Fibroblast of lung (primary cell): ENCODE measurements at regions not wholly inside any gene's neighbourhood (a gene's known extent, or its start where the extent isn't known, plus 50 kb on each side); places are given as distances from the start of the nearest gene placed in this dataset.
"Not testable (repeated sequence)": the region's sequence is repeated elsewhere in the genome, so short reads cannot be mapped to it uniquely, and the experiment has no call there.

Source experiments
- DNase-seq, 2 donors: peaks; one replicate each; pipeline versions ENCODE4 v3.0.0 to v3.0.0-alpha.2; 2010; ENCODE audit warnings: low read depth in 2 of 2
- H2AFZ ChIP-seq: 2 replicates; pipeline ENCODE4 v1.5.1; 2012; ENCODE audit warnings: low read length, control low read depth, inconsistent platforms
- H3K27ac ChIP-seq: 2 replicates; pipeline ENCODE4 v1.5.1; 2011; ENCODE audit warnings: low read length, control low read depth; ENCODE audit not compliant: insufficient read depth
- H3K27me3 ChIP-seq: 2 replicates; pipeline ENCODE4 v1.5.1; 2011; ENCODE audit warnings: mild to moderate bottlenecking, low read length; ENCODE audit not compliant: control insufficient read depth, insufficient read depth
- H3K36me3 ChIP-seq: 2 replicates; pipeline ENCODE4 v1.5.1; 2011; ENCODE audit warnings: low read length; ENCODE audit not compliant: control insufficient read depth, insufficient read depth
- H3K4me1 ChIP-seq: 2 replicates; pipeline ENCODE4 v1.5.1; 2011; ENCODE audit warnings: low read length; ENCODE audit not compliant: control insufficient read depth, insufficient read depth; ENCODE audit errors: extremely low read depth
- H3K4me2 ChIP-seq: 2 replicates; pipeline ENCODE4 v1.5.1; 2011; ENCODE audit warnings: low read length, control low read depth; ENCODE audit not compliant: insufficient read depth; ENCODE audit errors: extremely low read depth
- H3K4me3 ChIP-seq, 4 experiments: fragments of 200-600 bp in 1 of 4; sonication (generic) in 1 of 4; replicated peaks in 1 of 4; 2 replicates each; pipeline ENCODE4 v1.5.1; 2011 to 2016; ENCODE audit warnings: low read length in 4 of 4, low read depth in 3 of 4, mild to moderate bottlenecking in 3 of 4, control low read depth in 2 of 4, inconsistent platforms in 1 of 4, mixed read lengths in 1 of 4; ENCODE audit not compliant: insufficient read depth in 1 of 4; ENCODE audit errors: control extremely low read depth in 1 of 4
- H3K79me2 ChIP-seq: 2 replicates; pipeline ENCODE4 v1.5.1; 2012; ENCODE audit warnings: mild to moderate bottlenecking, low read length, inconsistent platforms; ENCODE audit not compliant: control insufficient read depth, insufficient read depth
- H3K9ac ChIP-seq: 2 replicates; pipeline ENCODE4 v1.5.1; 2011; ENCODE audit warnings: mild to moderate bottlenecking, low read length, control low read depth; ENCODE audit not compliant: insufficient read depth
- H3K9me3 ChIP-seq: 2 replicates; pipeline ENCODE4 v1.5.1; 2012; ENCODE audit warnings: low read depth, low read length; ENCODE audit not compliant: control insufficient read depth, insufficient read depth
- H4K20me1 ChIP-seq: 2 replicates; pipeline ENCODE4 v1.5.1; 2011; ENCODE audit warnings: low read length; ENCODE audit not compliant: control insufficient read depth, insufficient read depth; ENCODE audit errors: extremely low read depth
- CTCF ChIP-seq, 2 donors: IDR thresholded peaks in 1 of 2; conservative IDR thresholded peaks in 1 of 2; 1 replicate in 1 of 2; 2 replicates in 1 of 2; pipeline ENCODE4 v1.5.1; 2011 to 2012; ENCODE audit warnings: low read length in 2 of 2, control low read depth in 1 of 2, inconsistent platforms in 1 of 2, low read depth in 1 of 2, mild to moderate bottlenecking in 1 of 2
- EZH2 ChIP-seq: IDR thresholded peaks from 2 replicates; pipeline ENCODE4 v1.5.1; 2012; ENCODE audit warnings: low read length, control low read depth, mild to moderate bottlenecking; ENCODE audit errors: missing control alignments

DNA sequence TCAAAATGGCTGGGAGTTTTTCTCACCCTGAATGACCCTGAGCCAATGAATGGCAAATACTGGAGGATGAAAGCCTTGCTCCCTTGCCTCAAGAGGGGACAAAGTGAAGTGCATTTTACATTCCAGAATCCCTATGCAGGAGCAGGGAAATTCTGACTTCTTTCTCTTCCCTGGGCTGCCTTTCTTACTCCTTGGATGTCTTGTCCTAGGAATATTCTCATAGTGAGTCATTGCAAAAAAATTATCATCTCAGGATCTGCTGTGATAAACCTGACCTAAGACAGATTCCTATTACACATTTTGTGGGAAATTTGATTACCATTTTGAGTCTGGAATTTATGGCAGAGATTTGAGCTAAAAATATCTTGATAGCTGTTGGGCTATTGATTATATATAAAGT, 199.9 kb downstream of the TMA16 start:
- H3K4me2 ChIP-seq = peak overlapping the region; percentile 39
- H3K27ac ChIP-seq = peak overlapping the region; percentile 55

DNA sequence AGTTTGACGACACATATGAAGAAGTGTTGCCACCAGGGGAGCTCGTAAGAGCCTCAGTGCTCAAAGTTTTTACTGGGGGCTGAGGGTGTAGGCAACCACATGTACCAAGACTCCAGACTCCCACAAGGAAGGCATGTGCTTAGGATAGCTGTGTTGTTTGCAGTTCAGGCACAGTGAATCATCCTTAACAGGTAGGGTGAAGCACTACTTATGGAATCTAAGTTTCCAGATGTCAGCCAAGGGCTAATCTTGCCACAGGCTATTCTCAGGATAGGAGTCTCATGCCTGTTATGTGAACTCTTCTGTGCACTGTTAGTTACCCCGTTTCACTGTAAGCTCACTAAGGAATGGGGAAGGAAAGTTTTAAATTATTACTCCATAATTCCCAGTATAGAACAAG, 202.6 kb downstream of the TMA16 start:
- Histone ChIP-seq H4K20me1 (no peaks in the 10 kb centered on the region), H2AFZ (no peak overlapping the region), H3K4me2 (no peak overlapping the region), H3K27ac (no peak overlapping the region), H3K4me3 (no peak overlapping the region), H3K36me3 (no peaks in the 10 kb centered on the region), H3K27me3 (no peaks in the 10 kb centered on the region), H3K79me2 (no peaks in the 10 kb centered on the region), H3K9me3 (no peaks in the 10 kb centered on the region), H3K9ac (no peak overlapping the region), H3K4me1 (peaks cover 22% of the 10 kb centered on the region)
- peak in 1 of 2 donors; percentile 87 for DNase-seq
- TF ChIP-seq CTCF (conservative IDR thresholded peaks at IDR 0.05 in 1 of 2, IDR thresholded peaks at IDR 0.05 in 1 of 2; ENCODE audit: low read depth in 1 of 2, low read length in 2 of 2) = no peak
- no peak for TF ChIP-seq EZH2

More for the DNA sequence above, 199.9 kb downstream of the TMA16 start:
- TF ChIP-seq EZH2 = no peak
- TF ChIP-seq CTCF (conservative IDR thresholded peaks at IDR 0.05 in 1 of 2, IDR thresholded peaks at IDR 0.05 in 1 of 2; ENCODE audit: low read depth in 1 of 2, low read length in 2 of 2) = peak in 1 of 2 donors; percentile 1
- H3K4me1 ChIP-seq = peaks cover 20% of the 10 kb centered on the region
- H3K9ac ChIP-seq = no peak overlapping the region
- no peaks in the 10 kb centered on the region for H3K27me3 ChIP-seq
- H3K79me2 ChIP-seq = no peaks in the 10 kb centered on the region
- DNase-seq = peak; percentile 38 to 89
- H4K20me1 ChIP-seq = no peaks in the 10 kb centered on the region
- H2AFZ ChIP-seq = no peak overlapping the region
- no peak overlapping the region for H3K4me3 ChIP-seq
- H3K9me3 ChIP-seq = no peaks in the 10 kb centered on the region
- no peaks in the 10 kb centered on the region for H3K36me3 ChIP-seq

GRCh38 chr4:163700383-163700782, 205.9 kb downstream of the TMA16 start:
- not testable (repeated sequence) for H3K4me1 ChIP-seq, H3K9me3 ChIP-seq, DNase-seq, H2AFZ ChIP-seq, H3K27ac ChIP-seq, H3K4me2 ChIP-seq, H3K9ac ChIP-seq, H3K27me3 ChIP-seq, H3K4me3 ChIP-seq, H4K20me1 ChIP-seq, H3K36me3 ChIP-seq, H3K79me2 ChIP-seq
